HG02623 (cell line): ENCODE measurements at regions not wholly inside any gene's neighbourhood (a gene's known extent, or its start where the extent isn't known, plus 50 kb on each side); places are given as distances from the start of the nearest gene placed in this dataset.

ENCODE experiments used
- ATAC-seq: cut with Tn5 transposase; IDR thresholded peaks from one replicate; pipeline ENCODE4 v1.9.1; 2021; ENCODE audit warnings: moderate library complexity; ENCODE audit not compliant: unreplicated experiment

DNA sequence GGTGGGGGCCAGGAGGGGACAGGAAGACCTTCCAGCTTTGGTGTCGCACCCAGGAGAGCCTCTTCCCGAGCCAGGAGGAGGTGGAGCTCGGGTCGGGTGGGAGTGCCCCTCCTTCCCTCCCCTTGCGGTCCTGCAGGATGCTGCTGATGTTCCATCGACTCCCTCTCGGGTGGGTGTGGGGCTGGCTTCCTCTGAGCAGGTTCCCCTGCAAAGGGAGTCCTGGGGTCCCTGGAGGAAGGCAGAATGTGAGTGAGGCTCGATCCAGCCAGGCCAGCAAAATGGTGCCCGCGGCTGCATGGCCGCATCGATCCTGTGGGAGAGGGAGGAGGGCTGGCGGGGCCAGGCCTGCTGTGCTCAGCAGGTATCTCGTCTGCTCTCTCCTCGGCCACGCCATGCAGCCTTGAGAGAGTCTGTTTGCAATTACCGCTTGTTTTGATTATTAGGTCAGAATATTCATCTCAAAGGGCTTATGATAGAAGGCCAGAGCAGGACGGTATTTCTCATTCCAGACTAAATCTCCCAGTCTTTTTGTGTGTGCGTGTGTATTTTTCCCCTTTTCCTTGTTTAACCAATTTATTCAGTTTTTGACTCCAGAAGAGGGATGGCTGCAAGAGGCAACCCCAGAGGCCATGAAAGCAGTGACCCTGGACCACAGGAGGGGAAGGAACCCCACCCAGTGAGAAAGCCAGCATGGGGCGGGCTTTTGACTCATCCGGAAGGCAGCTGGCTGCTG, 137.3 kb upstream of the ZMIZ1 start:
- no peak for ATAC-seq

DNA sequence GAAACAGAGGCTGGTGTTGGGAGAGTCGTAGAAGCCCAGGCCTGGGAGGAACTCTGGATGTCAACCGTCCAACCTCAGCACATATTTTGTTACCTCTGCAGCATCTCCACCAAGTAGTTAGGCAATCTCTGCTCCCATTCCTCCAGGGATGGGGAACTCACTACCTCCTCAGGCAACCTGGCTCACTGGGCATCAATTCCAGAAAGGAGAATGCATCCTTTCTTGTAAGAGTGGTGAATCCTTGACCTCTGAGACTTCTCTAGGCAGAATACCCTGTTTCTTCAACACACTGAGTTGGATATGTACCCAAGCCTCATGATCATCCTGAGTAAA, 136.7 kb upstream of the ZMIZ1 start:
- ATAC-seq: no peak

DNA sequence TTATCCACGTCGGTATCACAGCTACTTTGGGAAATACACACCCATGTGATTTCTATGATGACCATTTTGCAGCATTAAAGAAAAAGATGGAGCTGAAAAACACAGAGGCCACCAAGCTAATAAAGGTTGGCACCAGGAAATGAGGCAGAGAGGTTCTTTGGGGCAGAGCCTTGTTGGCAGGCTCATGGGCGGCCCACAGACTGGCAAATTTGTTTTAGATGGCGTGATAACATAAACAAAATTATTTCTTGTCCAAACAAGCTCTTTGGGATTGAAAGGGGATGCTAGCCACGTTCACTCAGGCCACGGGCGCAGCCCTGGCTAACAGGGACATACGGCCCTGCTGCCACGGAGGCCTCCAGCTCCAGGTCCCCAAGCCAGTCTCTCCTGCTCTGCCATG, 135.9 kb upstream of the ZMIZ1 start:
- no peak for ATAC-seq

DNA sequence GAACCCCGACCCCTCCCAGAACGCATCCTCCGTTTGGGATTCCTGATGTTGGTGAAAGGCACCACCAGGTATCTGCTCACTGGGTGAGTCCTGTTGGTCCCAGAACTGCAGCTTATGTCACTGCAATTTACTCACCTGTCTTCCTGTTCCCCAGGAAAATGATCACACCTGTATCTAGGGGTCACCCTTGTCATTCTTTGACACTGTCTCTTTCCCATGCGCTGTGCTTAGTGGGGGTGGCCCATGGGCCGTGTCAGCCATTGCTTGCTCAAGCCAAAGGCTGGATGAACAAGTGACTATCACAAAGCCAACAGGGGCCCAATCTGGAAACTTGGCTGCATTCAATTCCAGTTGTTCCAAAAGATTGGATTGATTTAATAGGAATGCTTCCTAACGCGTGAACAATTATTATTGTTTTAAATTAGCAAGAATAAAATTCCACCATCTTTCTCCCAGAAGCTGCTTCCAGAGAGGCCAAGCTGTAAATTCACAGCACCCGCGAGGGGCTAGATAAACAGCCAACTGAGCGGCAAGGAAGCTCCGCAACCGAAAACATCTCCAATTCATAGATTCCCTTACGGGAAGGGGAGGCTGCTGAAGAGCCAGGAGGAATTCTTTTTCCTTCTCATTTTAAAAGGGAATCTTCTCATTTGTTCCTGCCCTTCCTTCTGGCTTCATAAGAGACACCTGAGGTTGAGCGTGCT, 134.8 kb upstream of the ZMIZ1 start:
- ATAC-seq: no peak

DNA sequence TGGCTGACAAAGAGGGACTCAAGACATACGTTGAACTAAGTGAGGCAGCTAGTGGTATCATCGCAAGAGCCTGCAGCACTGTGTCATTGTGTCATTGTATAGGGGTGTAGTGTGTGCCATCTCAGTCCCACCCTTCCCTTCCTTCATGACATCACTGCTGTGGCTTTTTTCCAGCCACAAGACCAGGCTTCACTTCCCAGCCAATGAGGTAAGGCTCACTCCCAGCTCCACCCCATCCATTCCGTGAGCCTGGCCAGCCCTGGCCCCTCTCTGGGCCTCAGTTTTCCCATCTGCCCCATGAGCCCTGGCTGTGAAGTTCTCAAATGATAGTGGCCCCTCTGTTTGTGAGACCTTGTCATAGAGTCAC, 134.3 kb upstream of the ZMIZ1 start:
- ATAC-seq: no peak

DNA sequence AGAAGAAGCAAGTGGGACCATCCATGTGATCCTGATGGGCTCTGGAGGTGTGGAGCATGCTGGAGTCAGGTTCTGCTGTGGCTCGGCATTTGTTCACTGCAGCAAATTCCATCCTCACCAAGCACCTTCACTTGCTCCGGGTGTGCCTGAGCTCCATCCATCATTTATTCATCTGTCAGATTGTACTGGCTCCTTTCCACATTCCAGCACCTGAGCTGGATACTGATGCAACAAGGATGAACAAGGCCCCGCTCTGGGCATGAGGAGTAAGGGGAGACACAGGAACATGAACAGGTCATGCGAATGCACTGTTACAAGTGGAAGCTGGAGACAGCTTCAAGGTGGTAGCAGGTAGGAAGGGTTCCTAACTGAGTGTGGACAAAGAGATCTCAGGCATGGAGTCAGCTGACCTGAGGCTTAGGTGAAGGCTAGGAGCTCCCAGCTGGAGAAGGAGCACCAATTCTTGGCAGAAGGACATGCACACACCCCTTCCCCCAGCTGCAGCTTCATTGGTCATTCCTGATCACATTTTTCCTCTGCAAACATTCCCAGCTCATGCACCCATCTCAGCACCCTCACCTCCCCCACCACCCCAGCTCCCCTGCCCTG, 133.7 kb upstream of the ZMIZ1 start:
- no peak for ATAC-seq

DNA sequence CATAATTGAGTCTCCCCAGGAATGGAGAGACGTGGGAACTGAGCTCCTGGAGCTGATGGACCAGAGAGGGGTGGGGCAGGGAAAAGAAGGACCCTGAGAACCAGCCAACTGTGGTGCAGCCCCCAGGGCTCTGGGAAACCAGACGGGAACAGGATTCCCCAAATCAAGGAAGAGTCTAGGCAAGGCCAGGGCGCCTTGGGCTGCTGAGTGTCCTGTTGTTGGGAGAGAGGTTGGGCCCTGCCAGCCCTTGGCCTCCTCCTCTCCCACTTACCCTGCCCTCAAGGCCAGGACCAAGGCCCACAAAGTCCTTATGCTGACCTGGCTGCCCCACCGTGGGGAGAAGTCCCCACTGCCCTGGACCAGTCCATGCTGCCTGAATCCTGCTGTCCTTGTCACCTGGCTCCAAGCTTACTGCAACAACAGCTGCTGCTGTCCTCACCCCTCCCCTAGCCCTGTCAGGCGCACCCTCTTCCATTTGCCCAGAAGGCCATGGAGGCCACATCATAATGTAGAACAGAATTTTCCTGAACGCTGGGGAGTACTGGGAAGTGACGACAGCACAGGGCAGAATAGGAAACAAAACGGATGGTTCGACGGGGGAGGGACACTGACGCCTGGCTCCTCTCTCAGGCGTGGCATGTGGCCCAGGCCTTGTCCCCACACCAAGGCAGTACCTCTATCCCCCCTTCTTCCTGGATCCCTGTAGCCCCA, 132.9 kb upstream of the ZMIZ1 start:
- no peak for ATAC-seq

DNA sequence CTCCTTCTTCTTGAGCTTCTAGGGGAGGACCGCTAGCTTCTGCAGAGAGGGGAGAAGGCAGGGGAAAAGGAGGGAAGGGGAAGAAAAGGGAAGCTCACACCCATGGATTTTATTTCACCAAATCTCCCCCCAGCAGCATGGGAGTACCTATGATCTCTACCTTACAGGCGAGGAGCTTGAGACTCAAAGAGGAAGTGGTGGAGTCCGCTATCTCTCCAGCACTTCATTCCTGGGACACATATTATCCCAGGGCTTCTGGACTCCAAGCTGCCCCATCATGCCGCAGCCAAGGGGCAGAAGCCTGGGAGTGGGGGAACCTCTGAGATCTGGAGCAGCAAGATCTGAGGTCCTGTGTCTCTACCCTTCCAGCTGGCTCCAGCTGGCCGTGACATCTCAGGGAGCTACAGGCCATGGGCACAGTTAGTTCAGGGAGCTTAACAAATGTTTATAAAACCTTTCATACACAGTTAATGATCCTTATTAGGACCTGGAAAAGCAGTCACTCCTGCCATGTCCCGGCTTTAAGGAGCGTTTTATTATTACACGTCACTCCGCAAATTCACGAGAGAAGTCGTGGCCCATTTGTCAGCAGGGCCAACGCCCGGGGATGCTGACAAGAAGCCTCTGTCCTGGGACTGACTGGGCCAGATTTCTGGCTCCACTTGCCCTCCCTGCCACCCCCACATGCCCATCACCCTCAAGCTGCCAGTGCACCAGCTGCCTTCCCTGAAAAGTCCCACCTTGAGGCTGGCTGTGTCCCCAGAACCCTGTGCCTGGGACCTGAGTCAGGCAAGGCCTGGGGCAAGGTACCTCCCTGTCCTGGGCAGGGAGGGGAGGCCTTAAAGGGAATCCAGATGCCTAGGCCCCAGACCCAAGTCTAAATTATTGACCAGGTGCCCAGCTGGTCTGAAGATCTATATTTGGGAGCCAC, 132.1 kb upstream of the ZMIZ1 start:
- no peak for ATAC-seq

DNA sequence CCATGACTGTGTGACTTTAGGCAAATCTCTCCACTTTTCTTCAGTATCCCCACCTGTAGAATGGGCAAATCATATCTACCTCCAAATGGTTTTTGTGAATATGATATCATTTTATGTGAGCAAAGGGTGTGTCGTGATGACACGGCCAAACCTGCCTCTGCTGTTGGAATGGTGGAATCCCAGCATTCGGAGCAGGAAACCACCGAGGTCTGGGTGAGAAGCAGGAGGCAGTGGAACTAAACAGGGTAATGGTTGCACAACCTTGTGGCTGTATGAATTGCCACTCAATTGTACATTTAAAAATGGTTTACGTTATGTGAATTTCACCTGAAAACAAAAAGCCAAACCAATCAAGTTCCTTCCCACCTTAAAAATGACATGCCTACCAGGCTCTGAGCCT, 131.4 kb upstream of the ZMIZ1 start:
- no peak for ATAC-seq

DNA sequence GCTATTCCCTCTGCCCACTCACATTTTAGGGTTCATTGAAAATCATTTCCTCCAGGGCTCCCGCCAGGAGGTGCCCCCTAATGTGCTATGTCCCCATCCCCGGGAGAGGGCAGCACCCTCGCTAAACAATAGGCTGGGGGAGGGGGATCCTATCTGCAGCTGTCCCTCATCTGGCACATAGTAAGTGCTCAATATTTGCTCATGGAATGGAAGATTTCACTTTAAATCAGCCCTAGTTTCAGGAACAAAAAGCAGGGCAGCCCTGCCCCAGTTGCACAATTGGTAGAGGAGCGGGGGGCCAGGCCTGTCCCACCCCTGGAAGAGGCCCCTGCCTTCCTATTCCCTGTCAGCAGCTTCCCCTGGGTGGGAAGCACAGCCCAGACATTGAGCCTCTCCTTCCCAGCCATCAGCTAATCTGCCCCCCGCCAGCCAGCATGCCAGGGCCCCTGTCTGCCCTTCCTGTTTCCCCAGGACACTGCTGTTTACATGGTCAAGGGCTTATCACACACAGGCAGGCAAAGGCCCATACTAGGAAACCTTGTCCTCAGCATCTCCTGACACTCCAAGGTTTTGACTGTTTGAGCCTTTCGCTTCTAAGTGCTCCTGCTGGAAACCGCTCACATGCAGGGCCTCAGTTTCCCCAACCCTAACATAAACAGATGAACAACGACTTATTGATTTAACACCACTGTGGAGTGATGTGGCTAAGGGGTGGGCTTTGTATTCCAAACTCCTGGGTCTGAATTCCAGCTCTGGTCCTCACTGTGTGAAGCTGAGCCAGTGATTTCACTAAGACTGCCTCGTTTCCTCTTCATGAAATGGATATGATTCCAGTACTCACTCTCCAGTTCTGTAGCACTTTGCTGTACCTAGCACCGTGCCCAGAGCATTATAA, 130.7 kb upstream of the ZMIZ1 start:
- no peak for ATAC-seq

DNA sequence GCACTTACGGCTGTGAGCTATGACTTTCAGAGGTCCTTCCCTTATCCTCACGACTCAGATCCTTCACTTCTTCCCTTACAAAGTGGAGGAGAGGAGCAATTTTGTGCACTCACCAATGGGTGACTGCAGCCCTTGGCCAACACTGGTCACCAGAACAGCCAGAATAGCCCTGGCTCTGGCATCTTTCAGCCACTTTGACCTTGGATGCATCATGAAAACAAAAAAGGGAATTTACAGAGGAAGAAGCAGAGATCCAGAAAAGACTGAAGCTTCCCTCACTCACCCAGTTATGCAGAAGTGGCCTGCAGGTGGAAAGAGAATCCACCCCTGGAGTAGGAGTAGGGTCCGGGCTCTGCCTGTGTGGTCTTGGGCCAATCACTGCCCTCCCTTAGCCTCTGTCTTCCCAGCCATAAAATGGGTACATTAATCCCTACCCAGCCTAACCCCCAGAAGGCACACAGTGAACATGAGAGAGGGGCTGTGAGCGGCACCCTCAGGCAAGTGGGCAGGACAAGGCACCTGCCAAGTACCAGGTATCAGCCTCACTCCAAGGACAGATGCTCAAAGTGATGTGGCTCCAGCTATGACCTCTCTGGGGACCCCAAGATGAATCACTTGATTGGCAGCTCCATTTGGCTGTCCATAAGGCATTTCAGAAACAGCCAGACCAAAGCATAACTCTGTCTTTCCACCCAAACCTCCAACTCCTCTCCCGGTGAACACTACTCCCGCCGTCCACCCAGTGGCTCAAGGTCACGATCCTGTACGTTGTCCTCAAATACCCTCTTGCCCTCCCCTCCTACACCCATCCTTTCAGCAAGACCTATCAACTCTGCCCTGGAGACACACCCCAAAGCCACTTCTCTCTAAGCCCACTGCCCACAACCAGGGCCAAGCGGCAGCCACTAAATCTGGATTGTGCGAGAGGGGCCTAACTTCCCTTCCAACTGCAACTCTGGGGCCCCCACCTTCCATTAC, 129.8 kb upstream of the ZMIZ1 start:
- ATAC-seq: no peak

DNA sequence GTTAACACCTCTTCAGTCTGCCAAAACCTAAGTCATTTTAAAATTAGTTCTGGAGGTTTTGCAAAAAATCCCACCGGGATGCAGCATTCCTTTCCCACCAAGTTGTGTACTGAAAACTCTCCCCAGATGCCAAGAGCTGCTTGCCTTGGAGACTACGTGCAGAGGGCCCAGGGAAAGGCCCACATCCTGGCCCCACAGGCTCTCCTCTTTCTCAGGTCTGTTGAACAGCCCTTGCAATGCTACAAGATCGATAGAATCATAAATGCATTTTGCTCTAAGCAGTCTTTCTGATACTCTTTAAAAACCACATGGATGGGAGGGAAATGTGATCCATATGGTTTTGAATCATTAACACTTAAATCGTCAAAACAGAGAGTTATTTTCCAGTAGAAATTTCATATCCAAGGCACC, 126.7 kb upstream of the ZMIZ1 start:
- no peak for ATAC-seq

DNA sequence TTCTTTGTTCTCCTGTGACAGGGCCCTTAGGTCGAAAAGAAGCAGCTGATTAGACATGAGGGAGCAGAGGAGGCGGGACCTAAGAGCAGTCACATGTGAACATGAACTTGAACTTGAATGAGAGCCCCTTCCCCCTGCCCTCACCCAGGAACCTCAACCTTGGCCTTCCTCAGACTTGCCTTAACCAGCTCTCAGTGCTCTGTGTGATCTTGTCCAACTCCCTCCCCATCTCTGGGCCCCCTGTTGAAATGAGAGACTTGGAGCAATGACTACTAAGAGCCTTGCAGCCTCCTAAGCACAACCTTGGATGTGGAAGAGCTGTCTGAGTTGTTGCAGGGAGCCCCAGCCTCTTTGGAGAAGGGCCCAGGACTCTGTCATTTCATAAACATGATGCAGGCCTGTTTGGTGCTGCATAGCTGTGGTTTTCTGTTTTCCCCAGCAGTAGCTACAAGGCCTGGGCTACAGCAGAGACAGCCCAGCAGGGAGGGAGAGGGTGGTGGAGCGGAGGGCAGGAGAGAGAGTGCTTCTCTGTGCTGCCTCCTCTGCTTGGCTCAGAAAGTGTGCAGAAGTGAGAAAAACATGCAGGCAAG, 123.9 kb upstream of the ZMIZ1 start:
- ATAC-seq: no peak

DNA sequence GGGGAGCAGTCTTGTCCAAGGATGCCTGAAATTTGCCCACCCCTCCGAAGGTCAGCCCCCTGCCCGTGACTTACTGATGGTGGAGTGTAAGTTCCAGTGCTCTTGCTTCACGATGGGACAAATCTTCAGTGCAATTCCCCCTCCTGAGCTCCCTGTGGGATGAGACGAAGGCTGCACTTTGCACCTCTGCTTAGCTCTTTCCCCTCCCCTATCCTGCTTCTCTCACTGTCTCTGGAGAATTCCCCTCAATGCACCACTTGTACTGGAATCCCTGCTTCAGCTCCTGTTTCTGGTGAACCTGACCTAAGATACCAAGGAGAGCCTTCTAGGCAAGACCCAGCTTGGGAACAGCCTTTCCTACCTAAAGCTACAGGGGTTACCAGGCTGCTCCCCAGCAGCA, 122.9 kb upstream of the ZMIZ1 start:
- no peak for ATAC-seq

DNA sequence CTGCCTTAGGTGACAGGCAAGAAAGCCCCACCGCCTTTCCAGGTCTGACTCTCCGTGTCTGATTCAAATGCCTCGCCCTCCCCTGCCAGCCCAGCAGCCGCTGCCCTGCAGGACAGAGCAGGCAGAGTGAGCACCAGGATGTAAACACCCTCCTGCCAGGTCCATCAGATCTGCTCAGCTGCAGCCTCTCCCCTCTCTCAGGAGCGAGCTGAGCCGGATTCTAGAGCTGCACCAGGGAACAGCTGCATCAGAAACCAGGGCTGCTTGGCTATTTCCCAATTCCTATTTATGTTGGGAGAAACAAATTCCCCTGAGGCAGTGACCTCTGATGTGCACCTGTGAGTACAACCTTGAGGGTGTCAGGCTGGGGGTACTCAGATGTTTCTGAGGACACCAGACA, 121.5 kb upstream of the ZMIZ1 start:
- no peak for ATAC-seq

DNA sequence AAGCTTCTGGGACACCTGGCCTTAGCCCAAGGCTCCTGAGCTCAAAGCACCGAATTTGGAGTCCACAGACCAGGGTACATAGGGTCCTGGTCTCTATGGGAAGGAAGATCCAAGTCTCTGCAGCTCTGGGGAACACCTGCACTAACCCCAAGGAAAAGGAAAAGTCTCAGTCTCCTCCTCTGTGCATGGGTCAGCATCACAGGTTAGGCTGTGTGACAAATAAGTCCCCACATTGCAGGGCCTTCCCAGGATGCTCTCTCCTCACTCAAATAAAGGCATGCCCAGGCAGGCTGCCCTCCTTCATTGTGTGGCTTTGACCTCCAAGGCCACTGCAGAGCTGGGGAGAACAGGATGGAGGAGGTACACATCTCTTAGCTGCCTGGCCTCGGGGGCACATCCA, 121.0 kb upstream of the ZMIZ1 start:
- no peak for ATAC-seq

DNA sequence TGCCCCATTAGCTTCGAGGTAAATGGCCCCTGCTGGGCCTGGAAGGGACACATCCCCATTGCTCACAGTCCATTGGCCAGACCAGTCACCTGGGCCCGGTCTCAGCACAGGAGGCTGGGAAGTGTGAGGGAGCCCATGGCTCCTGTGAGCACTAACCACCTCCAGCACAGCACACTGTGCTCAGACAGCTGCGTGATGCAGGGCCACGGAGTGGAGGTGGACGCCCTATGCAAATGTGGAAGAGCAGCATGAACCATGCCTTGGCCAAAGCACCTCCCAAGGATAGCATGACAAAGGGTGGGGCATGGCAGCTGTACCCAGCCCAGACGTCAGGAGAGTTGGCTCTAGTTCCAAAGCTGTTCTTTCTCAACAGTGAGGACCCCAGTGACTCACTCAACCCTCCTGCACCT, 120.1 kb upstream of the ZMIZ1 start:
- no peak for ATAC-seq
